Cardiac muscle cell (in vitro differentiated cells and primary cell): ENCODE measurements at regions not wholly inside any gene's neighbourhood (a gene's known extent, or its start where the extent isn't known, plus 50 kb on each side); places are given as distances from the start of the nearest gene placed in this dataset.

Source experiments
- DNase-seq, 2 donors: peaks; one replicate each; pipeline versions ENCODE4 v3.0.0 to v3.0.0-alpha.2; 2010 to 2017; ENCODE audit warnings: low read depth in 1 of 2, low spot score in 1 of 2
- H3K27ac ChIP-seq: fragments of 200-600 bp; sonication (generic); 2 replicates; pipeline ENCODE4 v1.5.1; 2016
- H3K27me3 ChIP-seq: fragments of 200-600 bp; sonication (generic); 2 replicates; pipeline ENCODE4 v1.6.0; 2016; ENCODE audit warnings: control low read depth
- H3K36me3 ChIP-seq: fragments of 200-600 bp; sonication (generic); 2 replicates; pipeline ENCODE4 v1.5.1; 2016; ENCODE audit warnings: control low read depth
- H3K4me1 ChIP-seq: fragments of 200-600 bp; sonication (generic); 2 replicates; pipeline ENCODE4 v1.8.1; 2017; ENCODE audit warnings: low read depth, mild to moderate bottlenecking, mixed run types
- H3K4me3 ChIP-seq: fragments of 200-600 bp; sonication (generic); 2 replicates; pipeline ENCODE4 v1.5.1; 2016; ENCODE audit warnings: mild to moderate bottlenecking
- H3K9me3 ChIP-seq: fragments of 200-600 bp; sonication (generic); 2 replicates; pipeline ENCODE4 v1.5.1; 2017; ENCODE audit warnings: low read depth, mild to moderate bottlenecking, control low read depth
- CTCF ChIP-seq: IDR thresholded peaks from 2 replicates; pipeline ENCODE4 v1.5.1; 2012; ENCODE audit warnings: low read depth, mild to moderate bottlenecking, low read length

GRCh38 chr5:141793403-141793802, 84.8 kb downstream of the PCDH1 start:
- Histone ChIP-seq H3K27ac (no peak overlapping the region), H3K36me3 (no peaks in the 10 kb centered on the region), H3K9me3 (no peaks in the 10 kb centered on the region), H3K4me3 (no peak overlapping the region), H3K27me3 (peaks cover 4% of the 10 kb centered on the region), H3K4me1 (no peaks in the 10 kb centered on the region)
- DNase-seq, result no peak
- no peak for TF ChIP-seq CTCF

- H3K27ac ChIP-seq, result no peak overlapping the region
- H3K36me3 ChIP-seq, result no peaks in the 10 kb centered on the region
- H3K9me3 ChIP-seq, result no peaks in the 10 kb centered on the region
- no peak overlapping the region for H3K4me3 ChIP-seq
- H3K27me3 ChIP-seq, result peaks cover 8% of the 10 kb centered on the region
- no peaks in the 10 kb centered on the region for H3K4me1 ChIP-seq
- TF ChIP-seq CTCF, result no peak
- no peak for DNase-seq
Measured at GRCh38 chr5:141790630-141791029, 87.6 kb downstream of the PCDH1 start.

GRCh38 chr5:141789330-141789729, 88.9 kb downstream of the PCDH1 start:
- no peak overlapping the region for H3K27ac ChIP-seq
- no peak overlapping the region for H3K4me3 ChIP-seq
- TF ChIP-seq CTCF, result no peak
- H3K36me3 ChIP-seq, result no peaks in the 10 kb centered on the region
- no peaks in the 10 kb centered on the region for H3K9me3 ChIP-seq
- H3K27me3 ChIP-seq, result peaks cover 8% of the 10 kb centered on the region
- DNase-seq, result no peak
- H3K4me1 ChIP-seq, result no peaks in the 10 kb centered on the region

- no peak for TF ChIP-seq CTCF
- no peaks in the 10 kb centered on the region for H3K36me3 ChIP-seq
- H3K27ac ChIP-seq, result no peak overlapping the region
- H3K27me3 ChIP-seq, result peaks cover 8% of the 10 kb centered on the region
- no peaks in the 10 kb centered on the region for H3K4me1 ChIP-seq
- no peak for DNase-seq
- no peak overlapping the region for H3K4me3 ChIP-seq
- no peaks in the 10 kb centered on the region for H3K9me3 ChIP-seq
Measured at GRCh38 chr5:141788296-141788970, 89.8 kb downstream of the PCDH1 start.

GRCh38 chr5:141787376-141787775, 90.8 kb downstream of the PCDH1 start:
- DNase-seq, result peak in 1 of 2 donors; percentile 59
- no peaks in the 10 kb centered on the region for H3K36me3 ChIP-seq
- no peak for TF ChIP-seq CTCF
- H3K4me3 ChIP-seq, result no peak overlapping the region
- no peaks in the 10 kb centered on the region for H3K4me1 ChIP-seq
- H3K27ac ChIP-seq, result no peak overlapping the region
- H3K9me3 ChIP-seq, result no peaks in the 10 kb centered on the region
- H3K27me3 ChIP-seq, result peaks cover 8% of the 10 kb centered on the region

- no peak for DNase-seq
- Histone ChIP-seq H3K27ac (no peak overlapping the region), H3K27me3 (peaks cover 8% of the 10 kb centered on the region), H3K9me3 (no peaks in the 10 kb centered on the region), H3K4me1 (no peaks in the 10 kb centered on the region), H3K36me3 (no peaks in the 10 kb centered on the region), H3K4me3 (no peak overlapping the region)
- no peak for TF ChIP-seq CTCF
Measured at GRCh38 chr5:141786700-141787099, 91.5 kb downstream of the PCDH1 start.
